Breast epithelium (tissue), 3 donors: ENCODE measurements at regions not wholly inside any gene's neighbourhood (a gene's known extent, or its start where the extent isn't known, plus 50 kb on each side); places are given as distances from the start of the nearest gene placed in this dataset.

Source experiments
- CTCF ChIP-seq, 3 donors: fragments of 450-650 bp; IDR thresholded peaks; one replicate each; pipeline ENCODE4 v1.5.1; 2016 to 2017; ENCODE audit warnings: antibody characterized with exemption in 3 of 3, mild to moderate bottlenecking in 3 of 3, moderate library complexity in 3 of 3
- POLR2A ChIP-seq: fragments of 450-650 bp; IDR thresholded peaks from one replicate; pipeline ENCODE4 v1.6.1; 2016; ENCODE audit warnings: antibody characterized with exemption, mild to moderate bottlenecking, moderate library complexity

DNA sequence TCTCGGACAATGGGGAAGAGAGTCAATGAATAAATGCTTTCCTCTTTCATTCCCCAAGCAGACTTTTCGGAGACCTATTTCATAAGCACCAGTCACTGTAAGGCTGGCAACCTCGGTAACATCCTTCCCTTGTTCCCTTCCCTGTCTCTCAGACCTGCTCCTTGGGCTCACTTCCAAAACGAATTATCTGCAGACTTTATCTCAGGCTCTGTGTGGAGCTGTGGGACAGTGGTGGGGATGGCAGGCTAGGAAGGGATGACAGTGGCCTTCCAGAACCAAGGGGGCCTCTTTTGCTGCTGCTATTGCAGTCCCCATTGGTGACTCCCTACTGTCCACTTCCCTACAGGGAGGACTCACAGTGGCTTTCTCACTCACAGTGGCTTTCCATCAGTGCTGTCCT is 185.6 kb upstream of the MEX3C start:
- TF ChIP-seq CTCF (IDR thresholded peaks at IDR 0.05) = no peak
- TF ChIP-seq POLR2A = no peak
